ENCODE measurements at regions not wholly inside any gene's neighbourhood (a gene's known extent, or its start where the extent isn't known, plus 50 kb on each side); places are given as distances from the start of the nearest gene placed in this dataset.

GRCh38 chr6:113121571-113121970 is 735.6 kb upstream of the MARCKS start:
- TF ChIP-seq POLR2AphosphoS5 (IDR thresholded peaks at IDR 0.05; ENCODE audit: low read depth) (no peak), CTCF (IDR thresholded peaks at IDR 0.05; ENCODE audit: insufficient read depth, low read length) (no peak), SPI1 (IDR thresholded peaks at IDR 0.05; ENCODE audit: borderline replicate concordance, low read depth) (no peak)
